COLO668 (cell line): ENCODE measurements at regions not wholly inside any gene's neighbourhood (a gene's known extent, or its start where the extent isn't known, plus 50 kb on each side); places are given as distances from the start of the nearest gene placed in this dataset.

Experiments
- DNase-seq: peaks from one replicate; lab custom pipeline; 2025; ENCODE audit not compliant: unreplicated experiment; lab: John Stamatoyannopoulos, UW

DNA sequence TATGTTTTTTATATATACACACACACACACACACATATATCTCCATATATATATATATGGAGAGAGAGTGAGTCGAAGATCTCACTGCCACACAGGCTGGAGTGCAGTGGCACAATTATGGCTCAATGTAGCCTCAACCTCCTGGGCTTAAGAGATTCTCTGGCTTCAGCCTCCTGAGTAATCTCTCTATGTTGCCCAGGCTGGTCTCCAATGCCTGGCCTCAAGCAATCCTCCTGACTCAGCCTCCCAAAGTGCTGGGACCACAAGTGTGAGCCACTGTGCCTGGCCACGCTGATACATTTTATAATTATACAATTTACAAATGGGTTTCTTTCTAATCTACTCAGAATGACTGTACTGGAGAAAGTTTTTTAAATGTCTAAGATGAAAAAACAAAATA is 664.2 kb downstream of the PTPRC start:
- DNase-seq = no peak

DNA sequence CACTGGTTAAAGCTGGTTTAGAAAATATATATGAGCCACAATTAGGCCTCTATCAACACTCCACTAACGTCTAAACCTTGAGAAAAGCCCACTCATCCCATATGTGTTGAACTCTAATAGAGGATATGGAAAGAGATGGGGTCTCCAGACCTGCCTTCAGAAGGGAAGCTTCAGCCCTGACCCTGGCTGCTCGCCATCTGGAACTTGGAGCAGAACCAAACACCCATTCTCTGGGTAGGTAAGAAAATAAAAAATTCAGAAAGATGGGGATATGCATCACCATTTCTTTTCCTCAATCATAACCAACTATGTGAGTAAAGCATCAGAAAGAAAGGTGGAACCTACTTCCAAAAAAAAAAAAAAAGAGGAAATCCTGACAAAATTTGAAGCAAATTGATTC is 666.2 kb downstream of the PTPRC start:
- DNase-seq = no peak

DNA sequence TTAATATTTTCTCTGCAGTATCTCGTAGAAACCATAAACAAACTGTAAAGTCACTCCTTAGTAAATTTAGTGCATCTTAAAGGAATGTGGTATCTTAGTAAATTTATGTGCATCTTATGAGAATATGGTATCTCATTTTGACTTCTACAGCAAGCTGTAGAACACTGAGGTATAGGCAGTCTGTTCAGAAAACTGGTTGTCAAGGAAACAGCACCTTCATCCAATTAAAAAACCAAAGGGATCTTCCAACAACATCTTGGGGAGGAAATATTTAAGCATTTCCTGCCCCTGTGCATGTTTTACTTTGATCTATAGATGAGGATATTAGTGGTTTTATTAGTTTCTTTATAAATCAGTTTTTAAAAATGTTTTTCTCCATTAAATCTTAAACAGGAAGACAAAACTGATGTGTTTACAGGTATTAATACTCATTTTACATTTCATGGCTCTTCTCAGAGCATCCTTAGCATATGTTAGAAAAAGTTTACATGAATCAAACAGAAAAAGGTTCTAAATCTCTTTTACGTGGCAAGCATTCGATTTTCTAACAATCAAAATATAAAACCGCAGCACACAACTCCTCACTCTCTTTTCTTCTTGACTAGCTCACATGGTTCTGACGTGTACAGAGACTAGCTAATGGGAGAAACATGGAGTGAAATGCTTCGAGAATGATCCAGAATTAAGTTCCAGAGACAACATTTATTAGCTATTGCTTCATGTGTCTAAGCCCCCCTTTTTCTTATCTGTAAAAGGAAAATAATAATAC is 668.8 kb downstream of the PTPRC start:
- no peak for DNase-seq

DNA sequence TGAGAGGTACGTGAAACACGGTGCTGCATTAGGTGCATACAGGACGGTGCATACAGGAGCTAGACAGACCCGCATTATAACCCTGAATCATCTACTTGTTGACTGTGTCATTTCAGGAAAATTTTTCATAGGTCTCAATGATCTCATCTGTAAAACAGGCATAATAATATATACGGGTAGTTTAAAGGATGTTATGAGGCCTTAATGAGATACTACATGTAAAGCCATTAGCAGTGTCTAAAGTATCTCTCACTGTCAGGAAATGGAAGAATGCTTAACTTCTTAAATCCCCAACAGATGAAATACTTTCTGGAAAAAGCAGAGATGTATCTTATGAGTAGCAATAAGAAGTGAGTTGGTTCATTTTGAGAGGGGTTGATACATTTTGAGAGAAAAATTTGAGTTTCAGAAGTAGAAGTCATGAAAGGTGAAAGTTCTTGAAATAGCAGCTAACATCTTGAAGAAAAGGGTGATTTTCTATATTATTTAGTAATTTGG is 669.6 kb downstream of the PTPRC start:
- no peak for DNase-seq

DNA sequence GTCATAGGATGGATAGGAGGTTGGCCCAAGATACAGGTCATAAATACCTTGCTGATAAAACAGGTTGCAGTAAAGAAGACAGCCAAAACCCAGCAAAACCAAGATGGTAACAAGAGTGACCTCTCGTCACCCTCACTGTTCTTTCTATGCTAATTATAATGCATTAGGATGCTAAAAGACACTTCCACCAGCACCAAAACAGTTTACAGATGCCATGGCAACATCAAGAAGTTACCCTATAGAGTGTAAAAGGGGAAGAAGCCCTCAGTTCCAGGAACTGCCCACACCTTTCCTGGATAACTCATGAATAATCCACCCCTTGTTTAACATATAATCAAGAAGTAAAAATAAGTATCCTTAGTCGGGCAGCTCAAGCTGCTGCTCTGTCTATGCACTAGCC is 671.9 kb downstream of the PTPRC start:
- no peak for DNase-seq

DNA sequence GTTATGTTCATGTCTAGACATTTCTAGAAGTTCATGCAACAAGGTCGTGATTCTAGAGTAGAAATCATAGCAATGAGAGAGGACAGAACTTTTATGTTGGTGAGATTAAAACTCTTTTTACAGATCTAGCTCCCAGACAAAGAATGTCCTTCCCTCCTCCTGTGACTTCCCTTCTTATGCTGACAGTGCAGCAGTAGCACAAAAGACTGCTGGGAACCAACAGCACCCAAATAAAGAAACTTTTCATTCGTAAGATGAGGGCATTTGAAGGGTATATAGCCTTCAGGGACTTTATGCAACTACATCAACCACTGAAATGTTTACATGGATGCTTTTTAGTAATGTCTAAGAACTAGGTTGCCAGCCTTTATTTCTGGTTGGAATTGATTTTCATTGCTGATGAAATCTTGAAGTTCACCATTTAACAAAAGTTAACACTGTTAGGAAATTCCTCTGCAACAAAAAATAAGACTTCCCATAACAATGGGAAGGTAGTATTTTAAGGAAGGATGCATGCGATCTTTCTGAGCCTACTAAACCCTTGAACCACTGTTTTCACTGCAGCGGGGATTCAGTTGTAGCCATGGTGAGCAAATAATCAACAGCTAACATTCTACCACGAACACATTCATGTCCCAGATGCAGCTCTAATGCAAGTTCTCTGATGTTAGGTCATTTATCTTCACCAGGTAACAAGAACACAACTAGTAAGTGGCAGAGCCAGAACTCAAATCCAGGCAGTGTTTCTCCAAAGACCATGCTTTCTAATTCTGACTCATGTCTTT is 672.8 kb downstream of the PTPRC start:
- DNase-seq = no peak

DNA sequence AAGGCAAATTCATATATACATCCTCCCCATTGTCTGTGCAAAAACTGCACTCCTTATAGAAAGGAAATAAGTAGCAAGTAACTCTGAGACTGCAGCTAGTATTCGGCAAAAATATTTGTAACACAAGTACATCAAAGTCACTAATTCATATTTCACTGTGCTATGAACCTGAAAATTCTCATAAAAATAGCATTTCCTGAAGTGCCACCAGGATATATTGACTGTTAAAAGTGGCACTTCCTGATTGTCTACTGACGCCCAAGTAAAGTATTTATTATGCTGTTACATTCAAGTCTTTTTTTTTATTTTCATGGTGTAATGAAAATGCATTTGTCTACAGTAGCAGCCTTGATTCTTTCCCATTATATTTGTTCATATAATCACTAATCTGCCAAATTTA is 673.8 kb downstream of the PTPRC start:
- DNase-seq = no peak

DNA sequence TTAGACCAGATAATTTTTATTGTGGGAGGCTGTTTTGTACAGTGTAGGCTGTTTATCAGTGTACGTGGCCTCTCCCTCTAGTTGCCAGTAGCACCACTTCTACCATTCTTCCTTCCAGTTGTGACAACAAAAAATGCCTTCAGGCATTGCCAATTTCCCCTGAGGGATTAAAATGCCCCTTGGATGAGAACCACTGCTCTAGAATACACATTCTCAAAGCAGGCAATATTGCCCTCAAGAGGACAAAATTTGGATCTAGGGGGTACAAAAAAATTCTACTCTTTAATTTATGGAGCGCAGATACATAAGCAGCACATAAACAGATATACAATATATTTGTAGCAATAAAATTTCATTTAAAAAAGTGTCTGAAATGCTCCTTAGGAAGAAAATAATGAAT is 674.6 kb downstream of the PTPRC start:
- no peak for DNase-seq

DNA sequence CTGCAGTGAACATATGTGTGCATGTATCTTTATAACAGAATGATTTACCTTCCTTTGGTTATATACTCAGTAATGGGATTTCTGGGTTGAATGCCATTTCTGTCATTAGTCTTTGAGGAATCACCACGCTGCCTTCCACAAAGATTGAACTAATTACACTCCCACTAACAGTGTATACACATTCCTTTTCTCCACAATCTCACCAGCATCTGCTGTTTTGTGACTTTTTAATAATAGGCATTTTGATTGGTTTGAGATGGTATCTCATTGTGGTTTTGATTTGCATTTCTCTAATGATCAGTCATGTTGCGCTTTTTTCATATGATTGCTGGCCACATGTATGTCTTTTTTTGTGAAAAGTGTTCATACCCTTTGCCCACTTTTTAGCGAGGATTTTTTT is 680.5 kb downstream of the PTPRC start:
- DNase-seq = no peak

DNA sequence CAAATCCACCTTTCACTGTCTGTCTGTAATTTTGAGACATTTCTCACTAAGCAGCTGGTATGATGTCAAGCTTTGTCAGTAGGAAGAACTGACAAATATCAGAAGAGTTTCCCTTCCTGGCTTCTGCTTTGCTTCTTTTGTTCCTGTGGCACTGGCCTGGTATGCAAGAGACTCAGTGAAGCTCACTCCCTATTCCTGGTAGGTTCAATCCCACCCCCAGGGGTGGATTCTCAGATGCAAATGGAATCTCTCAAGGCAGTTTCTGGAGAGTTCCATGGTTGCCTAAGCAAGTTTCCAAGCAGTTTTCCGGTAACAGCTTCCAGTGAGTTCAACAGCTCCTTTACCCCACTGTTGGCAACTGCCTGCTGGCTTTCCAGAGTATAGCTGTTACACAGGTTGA is 683.4 kb downstream of the PTPRC start:
- no peak for DNase-seq

DNA sequence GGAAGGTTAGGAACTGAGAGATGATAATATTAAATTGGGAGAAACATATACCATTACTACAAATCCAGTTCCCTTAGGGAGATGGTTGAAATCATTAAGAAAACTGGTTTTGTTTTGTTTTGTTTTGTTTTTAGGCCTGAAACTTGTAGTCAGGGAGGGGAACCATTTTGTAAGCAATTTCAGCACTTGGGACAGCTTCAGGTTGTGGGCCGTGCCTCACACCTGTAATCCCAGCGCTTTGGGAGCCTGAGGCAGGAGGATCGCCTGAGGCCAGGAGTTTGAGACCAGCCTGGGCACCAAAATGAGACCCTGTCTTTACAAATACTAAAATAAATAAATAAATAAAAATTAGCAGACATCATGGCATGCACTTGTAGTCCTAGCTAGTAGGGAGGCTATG is 694.3 kb upstream of the NR5A2 start:
- no peak for DNase-seq

DNA sequence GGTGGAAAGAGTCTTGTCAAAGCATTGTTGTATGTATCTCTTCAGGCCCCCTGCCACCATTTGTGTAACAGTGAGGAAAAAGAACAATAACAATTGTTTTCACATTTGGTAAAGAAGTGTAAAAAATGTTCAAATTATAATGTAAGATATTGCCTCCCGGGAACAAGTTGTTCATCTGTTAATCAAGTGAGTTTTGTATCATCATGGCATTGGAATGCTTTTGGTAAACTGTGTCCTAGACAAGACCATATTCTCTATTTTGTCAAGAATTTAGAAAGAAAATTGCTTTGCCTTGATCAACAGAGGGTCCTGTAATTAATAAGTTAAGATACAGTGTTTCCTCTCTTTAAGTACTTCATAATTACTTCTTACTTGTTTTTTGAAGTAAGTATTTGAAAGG is 692.0 kb upstream of the NR5A2 start:
- DNase-seq = no peak

DNA sequence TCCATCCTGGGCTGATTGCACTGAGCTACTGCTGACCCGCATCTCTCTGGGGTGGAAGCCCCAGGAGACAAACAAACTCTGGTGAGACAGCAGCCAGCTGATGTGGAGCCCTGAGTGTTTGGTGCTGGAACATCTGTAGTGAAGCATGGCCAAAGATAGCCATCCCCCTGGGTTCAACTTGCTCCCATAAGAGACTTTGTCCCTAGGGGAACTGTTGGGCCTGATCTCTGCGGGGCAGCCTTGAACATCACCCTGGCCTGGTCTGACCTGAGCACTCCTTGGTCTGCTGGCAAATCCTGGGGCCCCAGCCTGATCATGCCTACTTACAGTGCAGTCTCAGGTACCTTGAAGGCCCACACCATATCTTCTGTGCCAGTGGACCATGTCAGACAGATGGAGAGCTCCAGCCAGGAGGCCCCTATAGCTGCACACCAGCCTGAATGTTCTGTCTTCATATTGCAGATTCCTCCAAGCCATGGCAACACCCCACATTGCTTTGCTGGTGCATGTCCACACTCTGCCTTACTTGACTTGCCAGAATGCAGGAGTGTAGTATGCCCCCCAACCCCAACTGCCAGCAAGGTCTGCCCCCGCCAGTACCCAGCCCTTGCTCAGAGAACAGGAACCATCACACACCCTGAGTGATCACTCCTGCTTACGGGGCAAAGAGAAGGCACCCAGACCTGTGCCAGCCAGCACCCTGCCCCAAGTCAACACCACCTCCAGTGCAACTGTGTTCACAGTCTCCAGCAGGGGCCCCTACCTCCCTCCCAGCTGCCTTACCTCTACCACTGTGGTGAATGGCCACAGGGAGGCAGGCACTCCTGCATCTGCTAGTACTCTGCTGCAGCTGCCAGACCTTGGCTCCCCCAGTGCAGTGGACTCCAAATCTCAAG is 690.5 kb upstream of the NR5A2 start:
- no peak for DNase-seq

DNA sequence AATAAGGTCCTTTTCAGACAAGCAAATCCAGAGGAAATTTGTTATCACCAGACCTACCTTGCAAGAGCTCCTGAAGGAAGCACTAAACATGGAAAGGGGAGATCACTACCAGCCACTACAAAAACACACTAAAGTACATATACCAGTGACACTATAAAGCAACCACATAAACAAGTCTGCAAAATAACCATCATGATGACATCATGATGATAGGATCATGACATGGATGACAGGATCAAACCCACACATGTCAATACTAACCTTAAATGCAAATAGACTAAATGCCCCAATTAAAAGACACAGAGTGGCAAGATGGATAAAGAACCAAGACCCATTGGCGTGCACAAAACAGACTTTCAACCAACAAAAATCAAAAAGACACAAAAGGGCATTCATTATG is 688.8 kb upstream of the NR5A2 start:
- DNase-seq = no peak

DNA sequence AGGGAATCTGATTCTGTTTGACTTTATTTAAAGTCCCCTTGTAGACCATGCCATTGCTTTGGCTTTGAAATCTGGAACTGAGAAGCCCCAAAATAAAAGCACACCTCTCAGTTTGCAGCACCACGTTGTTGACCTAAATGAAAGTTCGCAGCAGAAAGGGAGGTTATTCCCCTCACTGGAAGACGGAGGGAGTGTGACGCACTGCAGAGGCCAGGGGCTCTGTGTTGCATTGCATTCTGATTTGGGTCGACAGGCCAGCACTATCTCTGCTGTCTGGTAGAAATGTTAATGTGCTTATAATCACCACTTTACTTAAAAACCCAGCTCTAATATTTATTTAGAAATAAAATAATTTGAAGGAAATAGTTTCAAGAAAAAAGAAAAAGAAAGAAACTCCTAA is 675.2 kb upstream of the NR5A2 start:
- DNase-seq = no peak

DNA sequence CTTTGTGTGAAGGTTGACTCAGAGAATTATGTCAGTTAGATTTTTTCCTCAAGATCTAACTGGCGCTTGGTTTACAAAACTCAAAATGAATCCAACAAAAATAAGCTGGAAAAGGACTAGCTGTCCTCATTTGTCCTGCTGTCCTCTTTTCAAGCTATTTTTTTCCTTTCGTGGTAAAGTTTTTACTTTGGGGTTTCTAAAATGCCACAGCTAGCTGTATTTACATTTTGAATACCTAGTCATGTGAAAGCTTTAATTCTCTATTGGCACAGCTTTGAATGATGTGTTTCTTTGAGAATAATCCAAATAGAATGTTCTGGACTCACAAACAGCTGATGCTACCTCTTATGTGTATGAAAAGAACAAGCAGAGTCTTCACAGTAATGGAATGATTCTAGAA is 673.6 kb upstream of the NR5A2 start:
- DNase-seq = no peak

DNA sequence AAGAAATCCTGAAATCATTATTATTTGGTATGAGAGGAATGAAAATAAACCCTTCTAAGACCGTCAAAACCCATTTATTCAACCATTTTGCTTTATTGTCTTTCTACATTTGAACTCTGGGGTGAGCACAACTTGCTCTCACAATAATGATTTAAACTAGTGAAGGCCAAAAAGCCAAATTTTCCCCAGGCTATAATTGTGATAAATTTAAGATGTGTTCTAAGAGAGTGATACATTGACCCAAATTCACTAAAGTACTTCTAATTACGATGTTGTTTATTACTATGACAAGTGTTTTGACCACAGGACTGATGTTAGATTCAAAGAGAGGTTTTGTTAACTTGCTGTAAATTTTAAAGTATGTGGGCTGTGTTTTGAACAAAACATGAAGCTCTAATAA is 670.9 kb upstream of the NR5A2 start:
- no peak for DNase-seq

DNA sequence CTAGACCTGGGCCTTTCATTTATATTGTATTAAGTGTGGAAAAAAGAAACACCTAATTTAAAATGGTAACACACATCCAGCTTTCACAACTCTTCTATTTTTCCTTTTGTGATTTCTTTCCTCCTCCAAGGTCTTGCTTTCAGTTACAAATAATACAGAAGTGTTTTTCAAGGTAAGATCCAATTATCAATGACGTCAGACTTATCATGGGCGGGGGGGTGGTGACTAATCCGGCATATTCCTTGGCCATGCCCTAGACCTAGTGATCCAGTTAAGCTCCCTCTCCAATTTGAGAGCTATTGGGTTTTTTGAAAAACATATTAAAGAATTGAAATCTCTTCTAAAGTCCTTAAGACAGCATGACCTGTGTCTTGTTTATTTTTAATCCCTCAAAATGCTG is 669.9 kb upstream of the NR5A2 start:
- DNase-seq = no peak

DNA sequence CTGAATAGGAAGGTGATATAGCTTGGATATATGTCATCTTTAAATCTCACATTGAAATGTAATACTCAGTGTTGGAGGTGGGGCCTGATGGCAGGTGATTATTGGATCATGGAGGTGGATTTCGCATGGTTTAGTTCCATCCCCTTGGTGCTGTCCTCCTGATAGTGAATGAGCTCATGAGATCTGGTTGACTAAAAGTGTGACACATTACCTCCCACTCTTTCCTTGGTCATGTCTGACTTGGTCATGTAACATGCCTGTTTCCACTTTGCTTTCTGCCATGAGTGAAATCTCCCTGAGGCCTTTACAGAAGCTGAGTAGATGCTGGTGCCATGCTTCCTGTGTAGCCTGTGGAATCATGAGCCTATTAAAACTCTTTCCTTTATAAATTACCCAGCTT is 664.5 kb upstream of the NR5A2 start:
- DNase-seq = no peak

DNA sequence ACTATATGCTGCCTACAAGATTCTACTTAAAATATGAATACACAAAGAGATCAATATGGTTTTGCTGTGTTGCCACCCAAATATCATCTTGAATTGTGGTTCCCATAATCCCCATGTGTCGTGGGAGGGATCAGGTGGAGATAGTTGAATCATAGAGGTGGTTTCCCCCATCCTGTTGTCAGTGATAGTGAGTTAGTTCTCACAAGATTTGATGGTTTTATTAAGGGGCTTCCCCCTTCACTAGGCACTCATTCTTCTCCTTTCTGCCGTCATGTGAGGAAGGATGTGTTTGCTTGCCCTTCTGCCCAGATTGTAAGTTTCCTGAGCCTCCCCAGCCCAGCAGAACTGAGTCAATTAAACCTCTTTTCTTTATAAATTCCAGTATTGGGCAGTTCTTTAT is 654.4 kb upstream of the NR5A2 start:
- DNase-seq = no peak

DNA sequence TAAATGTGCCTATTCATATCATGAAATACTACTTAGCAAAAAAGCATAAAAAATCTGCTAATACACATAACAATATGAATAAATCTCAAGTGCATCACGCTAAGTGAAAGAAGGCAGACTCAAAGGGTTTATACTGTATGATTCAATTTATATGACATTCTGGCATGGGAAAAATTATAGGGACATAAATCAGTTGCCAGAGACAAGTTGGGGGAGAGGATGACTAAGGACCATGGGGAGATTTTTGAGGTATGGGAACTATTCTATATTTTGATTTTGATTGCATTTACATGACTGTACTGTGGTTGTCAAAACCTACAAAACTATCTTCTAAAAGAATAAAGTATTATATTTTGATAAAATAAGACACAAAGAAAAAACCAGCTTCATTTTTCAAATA is 650.3 kb upstream of the NR5A2 start:
- no peak for DNase-seq

DNA sequence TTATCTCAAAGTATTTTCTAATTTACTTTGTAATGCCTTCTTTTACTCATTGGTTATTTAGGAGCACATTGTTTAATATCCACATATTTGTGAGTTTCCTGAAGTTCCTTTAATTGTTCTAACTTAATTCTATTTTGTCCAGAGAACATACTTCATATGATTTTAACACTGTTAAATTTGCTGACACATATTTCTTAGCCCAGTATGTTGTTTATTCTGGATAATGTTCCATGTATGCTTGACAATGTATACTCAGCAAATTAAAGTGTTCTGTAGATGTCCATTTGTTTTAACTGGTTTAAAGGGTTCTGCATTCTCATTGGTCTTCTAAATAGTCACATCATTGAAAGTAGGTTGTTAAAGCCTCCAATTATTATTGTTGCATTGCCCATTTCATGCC is 643.7 kb upstream of the NR5A2 start:
- DNase-seq = no peak
